Stimulated activated CD8-positive, alpha-beta memory T cell treated with anti-CD3 and anti-CD28 coated beads, Interleukin-4, amount 100 ng/mL, for 24 hours (primary cell): ENCODE measurements at regions not wholly inside any gene's neighbourhood (a gene's known extent, or its start where the extent isn't known, plus 50 kb on each side); places are given as distances from the start of the nearest gene placed in this dataset.
"Not testable (repeated sequence)": the region's sequence is repeated elsewhere in the genome, so short reads cannot be mapped to it uniquely, and the experiment has no call there.

ENCODE experiments used
- DNase-seq: peaks from one replicate; pipeline ENCODE4 v3.0.0-alpha.2; 2020; ENCODE audit warnings: low read depth

DNA sequence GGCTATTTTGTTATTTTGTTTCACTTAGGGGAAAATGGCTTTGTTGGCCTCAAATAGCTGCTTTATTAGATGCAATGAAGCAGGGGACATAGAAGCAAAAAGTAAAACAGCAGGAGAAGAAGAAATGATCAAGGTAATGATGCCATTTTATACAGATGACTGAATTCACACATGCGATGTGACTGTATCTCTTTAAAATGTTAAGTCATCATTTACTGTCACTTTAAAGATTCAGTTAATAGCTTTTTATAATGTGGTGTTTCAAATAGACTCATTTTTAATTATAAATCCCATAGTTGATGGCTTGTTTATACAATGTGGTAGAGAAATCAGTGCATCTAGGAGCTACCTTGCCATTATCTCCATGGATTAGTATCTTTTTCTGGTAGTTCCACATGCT lies 863.9 kb upstream of the DEFB115 start:
- DNase-seq, result not testable (repeated sequence)

DNA sequence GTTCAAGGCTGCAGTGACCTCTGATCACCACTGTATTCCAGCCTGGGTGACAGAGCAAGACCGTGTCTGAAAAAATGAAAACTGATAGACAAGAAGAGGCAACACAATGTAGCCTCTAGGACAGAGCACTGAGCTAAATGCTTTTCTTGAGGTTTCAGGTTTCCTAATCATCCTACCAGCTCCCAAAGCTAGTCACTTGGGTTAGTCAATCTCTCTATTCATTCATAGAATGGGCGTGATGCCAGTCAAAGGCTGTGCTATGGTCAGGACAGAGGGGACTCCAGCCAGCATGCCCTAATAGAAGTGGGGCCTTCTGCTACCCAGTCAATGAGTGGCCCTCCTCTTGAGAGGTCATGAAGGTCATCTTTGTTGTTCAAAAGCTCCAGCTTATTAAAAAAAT lies 860.4 kb upstream of the DEFB115 start:
- DNase-seq, result not testable (repeated sequence)

DNA sequence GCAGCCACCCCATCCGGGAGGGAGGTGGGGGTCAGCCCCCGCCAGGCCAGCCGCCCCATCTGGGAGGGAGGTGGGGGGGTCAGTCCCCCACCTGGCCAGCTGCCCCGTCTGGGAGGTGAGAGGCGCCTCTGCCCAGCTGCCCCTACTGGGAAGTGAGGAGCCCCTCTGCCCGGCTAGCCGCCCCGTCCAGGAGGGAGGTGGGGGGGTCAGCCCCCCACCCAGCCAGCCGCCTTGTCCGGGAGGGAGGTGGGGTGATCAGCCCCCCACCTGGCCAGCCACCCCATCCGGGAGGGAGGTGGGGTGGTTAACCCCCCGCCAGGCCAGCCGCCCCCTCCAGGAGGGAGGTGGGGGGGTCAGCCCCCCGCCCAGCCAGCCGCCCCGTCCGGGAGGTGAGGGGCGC lies 852.4 kb upstream of the DEFB115 start:
- DNase-seq, result not testable (repeated sequence)

DNA sequence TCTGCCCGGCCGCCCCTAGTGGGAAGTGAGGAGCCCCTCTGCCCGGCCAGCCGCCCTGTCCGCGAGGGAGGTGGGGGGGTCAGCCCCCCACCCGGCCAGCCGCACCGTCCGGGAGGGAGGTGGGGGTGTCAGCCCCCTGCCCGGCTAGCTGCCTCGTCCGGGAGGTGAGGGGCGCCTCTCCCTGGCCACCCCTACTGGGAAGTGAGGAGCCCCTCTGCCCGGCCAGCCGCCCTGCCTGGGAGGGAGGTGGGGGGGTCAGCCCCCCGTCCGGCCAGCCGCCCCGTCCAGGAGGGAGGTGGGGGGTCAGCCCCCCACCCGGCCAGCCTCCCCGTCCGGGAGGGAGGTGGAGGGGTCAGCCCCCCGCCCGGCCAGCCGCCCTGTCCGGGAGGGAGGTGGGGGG lies 851.9 kb upstream of the DEFB115 start:
- not testable (repeated sequence) for DNase-seq

DNA sequence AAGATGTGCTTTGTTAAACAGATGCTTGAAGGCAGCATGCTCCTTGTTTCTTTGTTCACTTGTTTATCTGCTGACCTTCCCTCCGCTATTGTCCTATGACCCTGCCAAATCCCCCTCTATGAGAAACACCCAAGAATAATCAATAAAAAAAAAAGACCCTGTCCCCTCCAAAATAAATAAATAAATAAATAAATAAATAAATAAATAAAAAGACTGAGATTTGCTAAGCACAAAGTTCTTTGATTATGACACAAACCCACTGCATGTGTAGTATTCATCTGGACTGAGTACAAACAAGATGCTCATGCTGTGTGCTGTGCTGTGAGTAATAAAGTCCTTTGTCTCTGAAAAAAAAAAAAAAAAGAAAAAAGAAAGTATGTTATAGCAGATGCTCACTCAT lies 851.1 kb upstream of the DEFB115 start:
- DNase-seq, result not testable (repeated sequence)

- no peak for DNase-seq
Observed at GRCh38 chr20:30412972-30413371, 844.5 kb upstream of the DEFB115 start.

- not testable (repeated sequence) for DNase-seq
Observed at GRCh38 chr20:30417387-30417786, 840.1 kb upstream of the DEFB115 start.

DNA sequence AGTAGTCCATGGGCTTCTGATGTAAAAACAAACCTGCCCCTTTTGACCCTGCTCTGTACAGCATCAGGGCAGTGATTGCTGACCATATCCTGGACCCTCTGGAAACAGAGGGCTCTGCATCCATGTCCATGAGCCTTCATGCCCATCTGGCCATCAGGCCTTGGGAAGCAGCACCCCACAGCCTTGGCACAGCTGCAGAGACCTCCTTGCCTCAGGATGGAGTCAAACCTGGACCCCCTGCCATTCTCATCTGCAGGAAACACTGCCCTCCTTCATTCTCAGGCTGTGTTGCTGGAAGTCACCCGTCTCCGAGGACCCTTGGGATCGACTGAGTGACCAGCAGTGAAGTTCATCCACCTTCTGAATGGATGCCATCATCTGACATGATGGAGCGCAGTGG lies 839.1 kb upstream of the DEFB115 start:
- not testable (repeated sequence) for DNase-seq

DNA sequence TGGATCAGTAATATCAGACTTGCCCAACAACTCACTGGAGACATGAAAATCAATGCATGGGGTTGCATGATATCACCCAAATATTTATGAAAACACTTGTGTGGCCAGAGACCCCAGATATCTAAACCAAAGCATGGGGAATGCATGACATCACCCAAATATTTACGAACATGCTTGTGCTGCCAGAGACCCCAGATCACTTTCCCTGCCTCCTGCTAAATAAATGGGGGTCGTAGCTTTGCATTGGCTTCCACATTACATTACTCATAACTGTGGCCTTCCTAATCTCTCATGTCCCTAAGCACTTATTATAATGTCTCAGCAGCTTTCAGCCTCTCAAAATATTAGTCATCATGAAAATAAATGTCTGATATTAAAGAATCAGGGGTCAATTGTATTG lies 838.0 kb upstream of the DEFB115 start:
- DNase-seq, result no peak

- DNase-seq, result not testable (repeated sequence)
Observed at GRCh38 chr20:30419871-30420420, 837.5 kb upstream of the DEFB115 start.
